HEK293T (cell line): ENCODE measurements at regions not wholly inside any gene's neighbourhood (a gene's known extent, or its start where the extent isn't known, plus 50 kb on each side); places are given as distances from the start of the nearest gene placed in this dataset.

Experiments used
- CTCF ChIA-PET: fragments of 350-600 bp; formaldehyde crosslinking; extraction: SDS; loops from one replicate; lab custom pipeline; 2021; ENCODE audit warnings: antibody characterized with exemption, inconsistent platforms; lab: Yijun Ruan, JAX
- POLR2A ChIA-PET: fragments of 350-600 bp; formaldehyde crosslinking; extraction: SDS; loops from one replicate; lab custom pipeline; 2020; ENCODE audit warnings: antibody characterized with exemption, inconsistent platforms; lab: Yijun Ruan, JAX
- DNase-seq: peaks from one replicate; pipeline ENCODE4 v3.0.0; 2012; ENCODE audit warnings: mixed read lengths; ENCODE audit errors: extremely low spot score
- ARNT ChIP-seq: fragments of 450-650 bp; IDR thresholded peaks from 2 replicates; pipeline ENCODE4 v1.6.1; 2017; ENCODE audit warnings: mild to moderate bottlenecking
- BHLHE40 ChIP-seq: fragments of 450-650 bp; IDR thresholded peaks from 2 replicates; pipeline ENCODE4 v1.6.1; 2016; ENCODE audit warnings: mild to moderate bottlenecking, moderate library complexity, borderline replicate concordance
- CTBP1 ChIP-seq: fragments of 450-650 bp; IDR thresholded peaks from 2 replicates; pipeline ENCODE4 v1.6.1; 2016; ENCODE audit warnings: borderline replicate concordance
- ELF4 ChIP-seq: fragments of 450-650 bp; IDR thresholded peaks from 2 replicates; pipeline ENCODE4 v1.6.1; 2017; ENCODE audit warnings: antibody characterized with exemption
- FOXA1 ChIP-seq: fragments of 450-650 bp; IDR thresholded peaks from 2 replicates; pipeline ENCODE4 v1.6.1; 2016; ENCODE audit warnings: mild to moderate bottlenecking
- FOXK2 ChIP-seq: fragments of 450-650 bp; IDR thresholded peaks from 2 replicates; pipeline ENCODE4 v1.6.1; 2016; ENCODE audit warnings: mild to moderate bottlenecking
- FOXM1 ChIP-seq: fragments of 450-650 bp; IDR thresholded peaks from 2 replicates; pipeline ENCODE4 v1.6.1; 2017; ENCODE audit warnings: mild to moderate bottlenecking, borderline replicate concordance
- HDGF ChIP-seq: fragments of 450-650 bp; IDR thresholded peaks from 2 replicates; pipeline ENCODE4 v1.6.1; 2017; ENCODE audit warnings: antibody characterized with exemption, borderline replicate concordance
- L3MBTL2 ChIP-seq: fragments of 450-650 bp; conservative IDR thresholded peaks from 2 replicates; pipeline ENCODE4 v1.6.1; 2016; ENCODE audit warnings: mild to moderate bottlenecking
- LEF1 ChIP-seq: fragments of 450-650 bp; IDR thresholded peaks from 2 replicates; pipeline ENCODE4 v1.6.1; 2017; ENCODE audit warnings: mild to moderate bottlenecking, borderline replicate concordance
- NFRKB ChIP-seq: fragments of 450-650 bp; IDR thresholded peaks from 2 replicates; pipeline ENCODE4 v1.6.1; 2016; ENCODE audit warnings: mild to moderate bottlenecking, moderate library complexity
- PKNOX1 ChIP-seq: fragments of 450-650 bp; IDR thresholded peaks from 2 replicates; pipeline ENCODE4 v1.6.1; 2016
- SP1 ChIP-seq: fragments of 450-650 bp; IDR thresholded peaks from 2 replicates; pipeline ENCODE4 v1.6.1; 2017
- SUZ12 ChIP-seq: fragments of 450-650 bp; IDR thresholded peaks from 2 replicates; pipeline ENCODE4 v1.6.1; 2016; ENCODE audit warnings: mild to moderate bottlenecking
- TARDBP ChIP-seq: fragments of 450-650 bp; IDR thresholded peaks from 2 replicates; pipeline ENCODE4 v1.6.1; 2016
- ZNF384 ChIP-seq: fragments of 450-650 bp; IDR thresholded peaks from 2 replicates; pipeline ENCODE4 v1.6.1; 2016

GRCh38 chr7:115747174-115747573 is 283.4 kb downstream of the TFEC start:
- DNase-seq: no peak
- ChIA-PET CTCF (no interaction called here), POLR2A (no interaction called here)
- TF ChIP-seq L3MBTL2 (no peak), TARDBP (no peak), ARNT (no peak), CTBP1 (no peak), NFRKB (no peak), BHLHE40 (no peak), HDGF (no peak), ZNF384 (no peak), SUZ12 (no peak), ELF4 (no peak)

- CTCF ChIA-PET: no interaction called here
- DNase-seq: no peak
- POLR2A ChIA-PET: no interaction called here
- TF ChIP-seq BHLHE40: no peak
- no peak for TF ChIP-seq SUZ12
- TF ChIP-seq FOXA1: no peak
- no peak for TF ChIP-seq LEF1
- no peak for TF ChIP-seq NFRKB
- TF ChIP-seq FOXK2: no peak
- no peak for TF ChIP-seq ARNT
- TF ChIP-seq TARDBP: no peak
- TF ChIP-seq SP1: no peak
- no peak for TF ChIP-seq ZNF384
- no peak for TF ChIP-seq FOXM1
- TF ChIP-seq HDGF: no peak
These were observed 290.5 kb downstream of the TFEC start for GRCh38 chr7:115740043-115740442.

GRCh38 chr7:115734641-115735040 is 295.9 kb downstream of the TFEC start:
- ChIA-PET CTCF (no interaction called here), POLR2A (no interaction called here)
- DNase-seq: no peak
- TF ChIP-seq FOXM1 (no peak), LEF1 (no peak), SP1 (no peak), ARNT (no peak), NFRKB (no peak), ZNF384 (no peak), ELF4 (no peak), L3MBTL2 (no peak), HDGF (no peak), CTBP1 (no peak), FOXK2 (no peak), PKNOX1 (no peak), SUZ12 (no peak), FOXA1 (no peak), BHLHE40 (no peak), TARDBP (no peak)

GRCh38 chr7:115731796-115732471 is 298.6 kb downstream of the TFEC start:
- ChIA-PET POLR2A (no interaction called here), CTCF (no interaction called here)
- DNase-seq: no peak
- TF ChIP-seq TARDBP: no peak
- peak; percentile 39; the same call in 1 of the 2 replicates for TF ChIP-seq PKNOX1

GRCh38 chr7:115728518-115728917 is 302.0 kb downstream of the TFEC start:
- ChIA-PET POLR2A (no interaction called here), CTCF (no interaction called here)
- DNase-seq: peak; percentile 37
- TF ChIP-seq SP1: no peak
- TF ChIP-seq PKNOX1: peak; percentile 96
- peak; percentile 39; the same call in 1 of the 2 replicates for TF ChIP-seq CTBP1
- TF ChIP-seq ZNF384: no peak
- TF ChIP-seq FOXM1: no peak

- peak; percentile 17 for DNase-seq
- CTCF ChIA-PET: no interaction called here
- POLR2A ChIA-PET: no interaction called here
- TF ChIP-seq NFRKB (no peak), HDGF (no peak), SP1 (no peak), ZNF384 (no peak), ARNT (0 out of 2 replicates have a peak, but pooled peaks have one; percentile 19), TARDBP (no peak), SUZ12 (no peak), LEF1 (no peak), BHLHE40 (no peak), CTBP1 (peak; percentile 47; the same call in 1 of the 2 replicates), L3MBTL2 (no peak), ELF4 (no peak), FOXK2 (peak; percentile 30; the same call in 1 of the 2 replicates), PKNOX1 (peak; percentile 82), FOXA1 (peak; percentile 77), FOXM1 (no peak)
These were observed 306.0 kb downstream of the TFEC start for GRCh38 chr7:115724400-115725056.
